GM12878 (cell line): ENCODE measurements at regions not wholly inside any gene's neighbourhood (a gene's known extent, or its start where the extent isn't known, plus 50 kb on each side); places are given as distances from the start of the nearest gene placed in this dataset.

ENCODE experiments used
- BRCA1 ChIP-seq: IDR thresholded peaks from 2 replicates; pipeline ENCODE4 v1.6.1; 2011; ENCODE audit warnings: low read depth, low read length, improper control_type of control experiment
- CEBPB ChIP-seq, 2 experiments: fragments of 150-350 bp in 1 of 2; IDR thresholded peaks; 2 replicates each; pipeline ENCODE4 v1.6.1; 2012 to 2014; ENCODE audit warnings: low read depth in 2 of 2, low read length in 2 of 2, borderline replicate concordance in 1 of 2, inconsistent platforms in 1 of 2
- CUX1 ChIP-seq: IDR thresholded peaks from 2 replicates; pipeline ENCODE4 v1.6.1; 2012; ENCODE audit warnings: improper control_type of control experiment, low read depth, low read length; ENCODE audit not compliant: insufficient replicate concordance
- NR2C2 ChIP-seq: IDR thresholded peaks from 2 replicates; pipeline ENCODE4 v1.6.1; 2011; ENCODE audit warnings: borderline replicate concordance, low read depth; ENCODE audit not compliant: control insufficient read depth, insufficient read length
- REST ChIP-seq: IDR thresholded peaks from 2 replicates; pipeline ENCODE4 v1.6.1; 2012; ENCODE audit warnings: mild to moderate bottlenecking, low read depth, low read length
- TF ChIP-seq, protein P1 (sequence below): IDR thresholded peaks from 2 replicates; pipeline ENCODE4 v1.6.1; 2011; ENCODE audit warnings: low read depth, mild to moderate bottlenecking, low read length, moderate library complexity, borderline replicate concordance; ENCODE audit errors: extremely low read depth
- TF ChIP-seq, protein P2 (sequence below): fragments of 150-350 bp; IDR thresholded peaks from 2 replicates; pipeline ENCODE4 v1.6.1; 2014; ENCODE audit warnings: mild to moderate bottlenecking, low read depth, low read length

GRCh38 chr11:10382518-10382917 lies 72.5 kb upstream of the AMPD3 start (continued):
- TF ChIP-seq CUX1, result no peak
- TF ChIP-seq BRCA1, result no peak
- no peak for TF ChIP-seq REST
- no peak for TF ChIP-seq NR2C2
- TF ChIP-seq, protein P1, sequence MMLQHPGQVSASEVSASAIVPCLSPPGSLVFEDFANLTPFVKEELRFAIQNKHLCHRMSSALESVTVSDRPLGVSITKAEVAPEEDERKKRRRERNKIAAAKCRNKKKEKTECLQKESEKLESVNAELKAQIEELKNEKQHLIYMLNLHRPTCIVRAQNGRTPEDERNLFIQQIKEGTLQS, result no peak
- TF ChIP-seq, protein P2, sequence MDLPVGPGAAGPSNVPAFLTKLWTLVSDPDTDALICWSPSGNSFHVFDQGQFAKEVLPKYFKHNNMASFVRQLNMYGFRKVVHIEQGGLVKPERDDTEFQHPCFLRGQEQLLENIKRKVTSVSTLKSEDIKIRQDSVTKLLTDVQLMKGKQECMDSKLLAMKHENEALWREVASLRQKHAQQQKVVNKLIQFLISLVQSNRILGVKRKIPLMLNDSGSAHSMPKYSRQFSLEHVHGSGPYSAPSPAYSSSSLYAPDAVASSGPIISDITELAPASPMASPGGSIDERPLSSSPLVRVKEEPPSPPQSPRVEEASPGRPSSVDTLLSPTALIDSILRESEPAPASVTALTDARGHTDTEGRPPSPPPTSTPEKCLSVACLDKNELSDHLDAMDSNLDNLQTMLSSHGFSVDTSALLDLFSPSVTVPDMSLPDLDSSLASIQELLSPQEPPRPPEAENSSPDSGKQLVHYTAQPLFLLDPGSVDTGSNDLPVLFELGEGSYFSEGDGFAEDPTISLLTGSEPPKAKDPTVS, result no peak
- TF ChIP-seq CEBPB (IDR thresholded peaks at IDR 0.05; ENCODE audit: borderline replicate concordance in 1 of 2, low read depth in 2 of 2, low read length in 2 of 2), result no peak
- TF ChIP-seq, all 136 proteins: peak for 0
